ENCODE measurements at regions not wholly inside any gene's neighbourhood (a gene's known extent, or its start where the extent isn't known, plus 50 kb on each side); places are given as distances from the start of the nearest gene placed in this dataset.

- DNase-seq (ENCODE audit: low spot score) = no peak
- no peak for TF ChIP-seq CTCF (IDR thresholded peaks at IDR 0.05; ENCODE audit: extremely low read depth, missing control alignments)
These were observed 352.4 kb downstream of the GALC start for GRCh38 chr14:87640553-87640952.

- TF ChIP-seq CTCF (IDR thresholded peaks at IDR 0.05; ENCODE audit: extremely low read depth, missing control alignments) = no peak
- DNase-seq (ENCODE audit: low spot score) = no peak
These were observed 354.8 kb downstream of the GALC start for GRCh38 chr14:87638196-87638595.

DNA sequence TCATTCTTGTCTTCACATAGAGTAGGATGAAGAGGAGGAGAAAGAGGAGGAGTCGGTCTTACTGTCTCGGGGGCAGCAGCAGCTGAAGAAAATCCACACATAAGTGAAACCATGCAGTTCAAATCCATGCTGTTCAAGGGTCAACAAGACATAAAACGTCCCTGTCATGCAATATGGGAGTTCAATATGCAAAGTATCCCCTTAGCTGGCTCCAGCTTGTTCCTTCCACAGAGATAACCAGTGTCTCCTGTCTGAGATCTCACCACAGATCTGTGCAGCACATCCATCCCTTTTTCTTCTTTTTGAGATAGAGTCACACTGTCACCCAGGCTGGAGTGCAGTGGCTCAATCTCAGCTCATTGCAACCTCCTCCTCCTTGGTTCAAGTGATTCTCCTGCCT is 357.5 kb downstream of the GALC start:
- no peak for DNase-seq (ENCODE audit: low spot score)
- no peak for TF ChIP-seq CTCF (IDR thresholded peaks at IDR 0.05; ENCODE audit: extremely low read depth, missing control alignments)

DNA sequence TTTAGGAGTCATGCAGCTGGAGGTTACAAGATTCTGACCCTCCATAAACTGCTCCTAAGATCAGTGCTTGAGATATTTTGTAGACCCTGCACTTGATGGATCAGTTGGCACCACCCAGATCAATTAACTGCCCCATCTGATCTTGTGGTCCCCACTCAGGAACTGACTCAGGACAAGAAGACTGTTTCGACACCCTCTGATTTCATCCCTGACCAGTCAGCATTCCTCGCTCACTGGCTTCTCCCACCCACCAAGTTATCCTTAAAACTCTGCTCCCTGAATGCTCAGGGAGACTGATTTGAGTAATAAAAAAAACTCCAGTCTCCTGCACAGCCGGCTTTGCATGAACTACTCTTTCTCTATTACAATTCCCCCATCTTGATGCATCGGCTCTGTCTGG is 360.2 kb downstream of the GALC start:
- TF ChIP-seq CTCF (IDR thresholded peaks at IDR 0.05; ENCODE audit: extremely low read depth, missing control alignments) = no peak
- DNase-seq (ENCODE audit: low spot score) = no peak

GRCh38 chr14:87630846-87631245 is 362.1 kb downstream of the GALC start:
- DNase-seq (ENCODE audit: low spot score) = no peak
- TF ChIP-seq CTCF (IDR thresholded peaks at IDR 0.05; ENCODE audit: extremely low read depth, missing control alignments) = no peak

GRCh38 chr14:87629788-87630187 is 363.2 kb downstream of the GALC start:
- TF ChIP-seq CTCF (IDR thresholded peaks at IDR 0.05; ENCODE audit: extremely low read depth, missing control alignments) = no peak
- no peak for DNase-seq (ENCODE audit: low spot score)

DNA sequence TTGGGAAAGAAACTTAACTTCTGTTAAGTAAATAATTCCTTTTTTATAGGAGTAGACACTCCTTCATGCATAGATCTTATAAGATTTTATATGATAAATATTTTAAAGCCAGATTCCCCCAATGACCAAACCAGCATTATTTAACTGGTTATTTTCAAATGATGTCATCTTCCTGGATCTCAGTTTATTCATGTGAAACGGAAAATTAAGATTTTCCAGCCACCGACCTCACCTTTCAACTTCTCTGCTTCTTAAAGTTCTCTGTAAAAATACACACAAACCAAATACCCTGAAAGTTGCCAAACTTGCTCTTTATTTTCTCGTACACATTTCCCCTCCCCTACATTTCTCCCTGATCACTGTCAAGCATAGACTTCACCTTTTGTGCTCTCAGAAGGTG is 364.2 kb downstream of the GALC start:
- no peak for DNase-seq (ENCODE audit: low spot score)
- no peak for TF ChIP-seq CTCF (IDR thresholded peaks at IDR 0.05; ENCODE audit: extremely low read depth, missing control alignments)
